Heart left ventricle (tissue), 16 donors: ENCODE measurements at regions not wholly inside any gene's neighbourhood (a gene's known extent, or its start where the extent isn't known, plus 50 kb on each side); places are given as distances from the start of the nearest gene placed in this dataset.
"Not testable (repeated sequence)": the region's sequence is repeated elsewhere in the genome, so short reads cannot be mapped to it uniquely, and the experiment has no call there.

Experiments
- ATAC-seq, 4 donors: fragments of 200-7000 bp; cut with Tn5 transposase; one replicate each; pipeline ENCODE4 v1.9.1; 2020 to 2022; ENCODE audit warnings: moderate library complexity in 4 of 4, mild to moderate bottlenecking in 3 of 4, moderate number of reproducible peaks in 1 of 4
- DNase-seq, 5 donors: peaks; one replicate each; pipeline ENCODE4 v3.0.0-alpha.2; 2020
- H3K27ac ChIP-seq, 12 donors: fragments of 200-600 bp; sonication (generic) in 4 of 12; one replicate each; pipeline versions ENCODE4 v1.5.0 to v1.8.0; 2016 to 2022; ENCODE audit warnings: mild to moderate bottlenecking in 2 of 12
- H3K27me3 ChIP-seq, 9 donors: fragments of 200-600 bp; sonication (generic) in 2 of 9; one replicate each; pipeline versions ENCODE4 v1.5.1 to v1.8.0; 2016 to 2022; ENCODE audit warnings: mild to moderate bottlenecking in 3 of 9
- H3K36me3 ChIP-seq, 9 donors: fragments of 200-600 bp; sonication (generic) in 2 of 9; one replicate each; pipeline versions ENCODE4 v1.5.0 to v1.8.0; 2018 to 2022; ENCODE audit warnings: mild to moderate bottlenecking in 2 of 9
- H3K4me1 ChIP-seq, 12 donors: fragments of 200-600 bp; sonication (generic) in 4 of 12; one replicate each; pipeline versions ENCODE4 v1.5.0 to v1.8.0; 2016 to 2022; ENCODE audit warnings: mild to moderate bottlenecking in 3 of 12
- H3K4me3 ChIP-seq, 12 donors: fragments of 200-600 bp; sonication (generic) in 4 of 12; one replicate each; pipeline versions ENCODE4 v1.5.0 to v1.8.0; 2017 to 2022; ENCODE audit warnings: mild to moderate bottlenecking in 9 of 12, moderate library complexity in 4 of 12
- H3K9me3 ChIP-seq, 12 donors: fragments of 200-600 bp; sonication (generic) in 4 of 12; one replicate each; pipeline versions ENCODE4 v1.5.0 to v1.8.0; 2016 to 2022; ENCODE audit warnings: mild to moderate bottlenecking in 1 of 12
- POLR2A ChIP-seq, 2 donors: fragments of 450-650 bp; IDR thresholded peaks; one replicate each; pipeline ENCODE4 v1.6.1; 2017; ENCODE audit warnings: antibody characterized with exemption in 2 of 2, mild to moderate bottlenecking in 2 of 2, moderate library complexity in 2 of 2
- WGBS, 4 donors: extraction: QIAGEN DNeasy Blood & Tissue Kit in 2 of 4; methylation state at CpG; one replicate each; pipeline versions ENCODE4 v1.1.5 to v1.1.7; 2013 to 2018; 5-methylcytosine and 5-hydroxymethylcytosine counted together
- intact Hi-C, 10 donors: fragments of 100-400 bp; cut with DNase I; formaldehyde crosslinking; loops; one replicate each; pipeline versions ENCODE4 v1.11.1 to v1.14.2; 2022
- TF ChIP-seq, protein P1 (sequence below), 12 donors: fragments of 200-600 bp; sonication (generic) in 4 of 12; IDR thresholded peaks; one replicate each; pipeline versions ENCODE4 v1.5.0 to v1.8.0; 2018 to 2022; ENCODE audit warnings: antibody characterized with exemption in 12 of 12, mild to moderate bottlenecking in 5 of 12
- donor health status: ischemic (EF 13 %, LVEDD 7.1; RV severe dilation, severe dysfunction).
- donor health status: healthy with polysubstance abuse.
- donor health status: DM: no; HTN: yes; CAD: no.
- donor health status: DM: no; HTN: no; CAD: no.
- donor health status: ischemic (EF 25% LVEDD 6.9; RV normal size, moderate dysfunction).
- donor health status: ischemic (EF 25% LVEDD 5.7; RV mildly dilated, moderate dysfunction).
- donor health status: healthy.
- donor health status: DM: yes; HTN: yes; CAD: no.
- donor health status: ischemic (EF 35%, LVEDD 5.7; RV mildly dilated, moderate dysfunction).
- donor health status: nonischemic (EF 11% LVEDD 7.7; RV severe dilation, severe dysfunction).
- donor health status: DM: yes; HTN: yes; CAD: no.
- donor health status: PGD.
- donor health status: ischemic (EF 29% LVEDD 5.4; RV normal size, mild dysfunction).
- donor health status: nonischemic (EF 23%, LVEDD 6.1; RV moderate dilation, normal function).

DNA sequence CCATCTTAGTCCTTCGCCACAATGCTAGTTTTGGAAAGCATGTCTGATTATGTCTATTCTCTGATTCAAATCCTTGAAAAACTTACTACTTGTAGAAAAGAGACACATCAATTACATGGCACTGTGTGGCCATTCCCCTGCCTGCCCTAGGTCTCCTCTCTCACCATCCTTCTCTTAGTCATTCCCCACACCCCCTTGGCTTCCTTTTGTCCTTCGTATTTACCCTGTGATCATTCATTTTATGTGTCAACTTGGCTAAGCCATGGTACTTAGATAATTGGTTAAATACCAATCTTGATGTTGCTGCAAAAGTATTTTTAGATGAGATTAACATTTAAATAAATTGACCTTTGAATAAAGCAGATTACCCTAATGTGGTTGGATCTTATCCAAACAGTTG is 122.9 kb upstream of the CDH11 start:
- no peak overlapping the region for H3K27ac ChIP-seq
- 66 to 79% (median 67%) methylated on average over 2 of the region's 2 CpGs for WGBS, 4 donors
- no peaks in the 10 kb centered on the region for H3K36me3 ChIP-seq
- no peaks in the 10 kb centered on the region for H3K9me3 ChIP-seq
- no peak for TF ChIP-seq POLR2A (IDR thresholded peaks at IDR 0.05)
- no peaks in the 10 kb centered on the region for H3K27me3 ChIP-seq
- H3K4me1 ChIP-seq: peaks cover 0 to 6% (median 0%) of the 10 kb centered on the region in 12 donors
- no peak overlapping the region for H3K4me3 ChIP-seq
- DNase-seq: no peak
- intact Hi-C loops: loop anchor here in 1 of 10 donors (5.0 kb wide), 1 partner anchor 63 kb away; no protein-coding TSS in a partner anchor
- ATAC-seq: no peak

DNA sequence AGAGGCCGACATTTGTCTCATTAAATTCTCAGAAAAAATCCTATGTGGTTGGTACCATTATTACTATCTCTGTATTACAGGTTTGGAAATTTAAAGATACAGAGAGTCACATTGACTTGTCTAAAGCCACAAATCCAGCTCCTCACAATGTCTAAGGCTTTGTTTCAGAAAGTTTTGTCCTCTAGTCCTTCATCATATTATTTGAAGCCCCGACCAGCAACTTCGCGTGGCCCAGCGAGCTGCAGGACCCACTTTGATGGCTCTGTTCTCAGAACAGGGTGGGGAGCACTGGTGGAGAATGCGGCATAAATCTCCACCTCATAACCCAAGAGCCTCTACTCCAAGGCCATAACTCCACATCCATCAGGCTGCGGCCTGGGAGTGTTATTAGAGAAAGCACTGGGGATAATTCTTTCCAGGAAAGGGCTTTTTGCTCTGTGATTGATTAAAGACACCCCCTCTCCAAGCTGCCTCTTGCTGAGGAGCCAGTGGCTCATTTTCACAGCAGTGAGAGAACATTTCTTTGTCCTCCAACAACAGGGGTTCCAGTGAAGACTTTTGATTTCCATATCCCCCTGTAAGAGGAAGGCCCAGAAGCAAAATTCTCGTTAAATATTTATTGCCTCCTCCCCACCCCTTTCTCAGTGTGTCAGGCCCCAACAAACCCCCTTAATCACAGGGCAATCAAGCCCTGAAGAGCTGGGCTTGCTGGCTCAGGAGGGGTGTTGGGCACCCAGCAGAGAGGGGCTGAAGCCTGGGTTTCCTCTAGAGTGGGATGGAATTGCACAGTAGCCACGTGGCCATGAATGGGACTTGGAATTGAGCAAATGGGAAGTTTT is 113.7 kb upstream of the CDH11 start:
- no peak for DNase-seq
- Histone ChIP-seq H3K36me3 (no peaks in the 10 kb centered on the region), H3K4me1 (no peaks in the 10 kb centered on the region), H3K9me3 (no peaks in the 10 kb centered on the region), H3K27ac (no peak overlapping the region), H3K4me3 (no peak overlapping the region), H3K27me3 (no peaks in the 10 kb centered on the region)
- ATAC-seq: no peak
- TF ChIP-seq, protein P1, sequence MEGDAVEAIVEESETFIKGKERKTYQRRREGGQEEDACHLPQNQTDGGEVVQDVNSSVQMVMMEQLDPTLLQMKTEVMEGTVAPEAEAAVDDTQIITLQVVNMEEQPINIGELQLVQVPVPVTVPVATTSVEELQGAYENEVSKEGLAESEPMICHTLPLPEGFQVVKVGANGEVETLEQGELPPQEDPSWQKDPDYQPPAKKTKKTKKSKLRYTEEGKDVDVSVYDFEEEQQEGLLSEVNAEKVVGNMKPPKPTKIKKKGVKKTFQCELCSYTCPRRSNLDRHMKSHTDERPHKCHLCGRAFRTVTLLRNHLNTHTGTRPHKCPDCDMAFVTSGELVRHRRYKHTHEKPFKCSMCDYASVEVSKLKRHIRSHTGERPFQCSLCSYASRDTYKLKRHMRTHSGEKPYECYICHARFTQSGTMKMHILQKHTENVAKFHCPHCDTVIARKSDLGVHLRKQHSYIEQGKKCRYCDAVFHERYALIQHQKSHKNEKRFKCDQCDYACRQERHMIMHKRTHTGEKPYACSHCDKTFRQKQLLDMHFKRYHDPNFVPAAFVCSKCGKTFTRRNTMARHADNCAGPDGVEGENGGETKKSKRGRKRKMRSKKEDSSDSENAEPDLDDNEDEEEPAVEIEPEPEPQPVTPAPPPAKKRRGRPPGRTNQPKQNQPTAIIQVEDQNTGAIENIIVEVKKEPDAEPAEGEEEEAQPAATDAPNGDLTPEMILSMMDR (IDR thresholded peaks at IDR 0.05): no peak
- no peak for TF ChIP-seq POLR2A (IDR thresholded peaks at IDR 0.05)
- intact Hi-C loops: no loop called here
- 85 to 91% (median 87%) methylated on average over 9 of the region's 9 CpGs for WGBS, 4 donors

DNA sequence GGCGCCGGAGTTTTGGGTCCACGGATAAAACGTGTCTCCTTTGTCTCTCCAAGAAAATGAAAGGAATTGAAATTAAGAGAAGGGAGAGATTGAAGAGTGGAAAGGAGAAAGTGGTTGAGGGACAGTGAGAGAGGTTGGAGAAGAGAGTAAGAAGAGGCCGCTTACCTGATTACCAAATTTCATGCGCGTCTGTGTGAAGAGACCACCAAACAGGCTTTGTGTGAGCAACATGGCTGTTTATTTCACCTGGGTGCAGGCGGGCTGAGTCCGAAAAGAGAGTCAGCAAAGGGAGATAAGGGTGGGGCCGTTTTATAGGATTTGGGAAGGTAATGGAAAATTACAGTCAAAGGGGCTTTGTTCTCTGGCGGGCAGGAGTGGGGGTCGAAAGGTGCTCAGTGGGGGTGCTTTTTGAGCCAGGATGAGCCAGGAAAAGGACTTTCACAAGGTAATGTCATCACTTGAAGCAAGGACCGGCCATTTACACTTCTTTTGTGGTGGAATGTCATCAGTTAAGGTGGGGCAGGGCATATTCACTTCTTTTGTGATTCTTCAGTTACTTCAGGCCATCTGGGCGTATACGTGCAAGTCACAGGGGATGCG is 113.0 kb upstream of the CDH11 start:
- WGBS, 4 donors: 88 to 90% (median 90%) methylated on average over 16 of the region's 16 CpGs
- H3K4me1 ChIP-seq, intact Hi-C loops, ATAC-seq, DNase-seq, H3K9me3 ChIP-seq, H3K4me3 ChIP-seq, H3K36me3 ChIP-seq, H3K27ac ChIP-seq, H3K27me3 ChIP-seq: not testable (repeated sequence)

DNA sequence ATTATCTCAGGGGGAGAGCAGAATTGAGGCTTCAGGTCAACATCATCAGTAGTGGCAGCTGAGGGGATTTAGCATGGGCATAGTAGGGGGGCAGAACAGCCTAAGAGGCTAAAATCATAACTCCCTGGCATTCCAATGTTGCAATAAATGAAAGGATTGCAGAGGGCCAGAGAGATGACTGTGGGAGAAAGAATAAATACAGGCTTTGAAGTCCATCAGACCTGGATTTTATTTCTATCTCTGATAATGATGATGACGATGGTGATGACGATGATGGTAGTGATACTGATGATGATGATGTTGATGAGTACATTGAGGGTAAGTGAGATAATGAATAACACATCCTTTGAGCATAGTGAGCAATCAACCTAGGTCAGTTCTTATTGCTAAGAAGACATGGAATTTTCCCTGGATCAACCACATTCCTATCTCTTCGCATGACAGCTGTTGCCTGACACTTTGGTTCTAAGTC is 107.4 kb upstream of the CDH11 start:
- intact Hi-C loops: no loop called here
- H3K27ac ChIP-seq: no peak overlapping the region
- no peak for TF ChIP-seq POLR2A (IDR thresholded peaks at IDR 0.05)
- TF ChIP-seq, protein P1 (IDR thresholded peaks at IDR 0.05): no peak
- H3K4me1 ChIP-seq: no peaks in the 10 kb centered on the region
- no peak overlapping the region for H3K4me3 ChIP-seq
- H3K9me3 ChIP-seq: no peaks in the 10 kb centered on the region
- no peak for ATAC-seq
- H3K36me3 ChIP-seq: no peaks in the 10 kb centered on the region
- peaks cover 0 to 3% (median 0%) of the 10 kb centered on the region in 9 donors for H3K27me3 ChIP-seq
- DNase-seq: no peak
- WGBS, 4 donors: 88 to 92% (median 91%) methylated on average over 3 of the region's 3 CpGs

DNA sequence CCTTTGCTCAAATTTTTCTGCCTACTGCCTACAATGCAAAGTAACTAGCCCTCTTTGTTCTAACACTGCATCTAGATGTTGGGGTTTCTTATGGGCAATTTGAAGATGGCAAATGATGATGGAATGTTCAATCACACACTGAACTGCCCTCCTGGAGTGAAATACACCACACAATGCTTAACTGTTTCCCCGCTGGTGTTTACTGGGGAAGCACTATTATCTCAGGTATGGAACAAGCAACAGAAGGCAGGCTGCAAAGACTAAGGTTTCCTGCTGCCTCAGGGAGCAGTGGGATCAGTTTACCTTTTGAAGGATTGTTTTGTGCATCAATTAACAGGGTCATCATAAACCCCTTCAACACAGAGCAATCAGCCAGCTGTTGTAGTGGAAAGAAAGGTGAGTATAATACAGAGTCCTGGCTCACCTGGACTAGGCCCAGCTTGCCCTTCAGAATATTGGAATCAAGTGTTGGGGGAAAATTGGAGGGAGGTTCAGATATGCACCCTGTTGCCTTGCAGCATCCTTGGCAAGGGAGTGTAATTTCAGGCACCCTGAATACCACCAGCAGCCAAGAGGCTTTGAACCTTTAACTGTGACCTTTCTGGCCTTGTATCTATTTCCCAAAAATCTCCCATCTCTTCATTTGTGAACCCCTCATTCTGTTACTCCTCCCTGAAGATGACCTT is 105.4 kb upstream of the CDH11 start:
- Histone ChIP-seq H3K36me3 (no peaks in the 10 kb centered on the region), H3K9me3 (no peaks in the 10 kb centered on the region), H3K4me1 (no peaks in the 10 kb centered on the region), H3K27ac (no peak overlapping the region), H3K27me3 (peaks cover 0 to 3% (median 0%) of the 10 kb centered on the region in 9 donors), H3K4me3 (no peak overlapping the region)
- intact Hi-C loops: no loop called here
- DNase-seq (no peak), ATAC-seq (no peak)
- WGBS, 4 donors: 85 to 94% (median 91%) methylated on average over 1 of the region's 1 CpG
- TF ChIP-seq POLR2A (IDR thresholded peaks at IDR 0.05): no peak
- TF ChIP-seq, protein P1 (IDR thresholded peaks at IDR 0.05): no peak
